ENCODE measurements at regions not wholly inside any gene's neighbourhood (a gene's known extent, or its start where the extent isn't known, plus 50 kb on each side); places are given as distances from the start of the nearest gene placed in this dataset.

DNA sequence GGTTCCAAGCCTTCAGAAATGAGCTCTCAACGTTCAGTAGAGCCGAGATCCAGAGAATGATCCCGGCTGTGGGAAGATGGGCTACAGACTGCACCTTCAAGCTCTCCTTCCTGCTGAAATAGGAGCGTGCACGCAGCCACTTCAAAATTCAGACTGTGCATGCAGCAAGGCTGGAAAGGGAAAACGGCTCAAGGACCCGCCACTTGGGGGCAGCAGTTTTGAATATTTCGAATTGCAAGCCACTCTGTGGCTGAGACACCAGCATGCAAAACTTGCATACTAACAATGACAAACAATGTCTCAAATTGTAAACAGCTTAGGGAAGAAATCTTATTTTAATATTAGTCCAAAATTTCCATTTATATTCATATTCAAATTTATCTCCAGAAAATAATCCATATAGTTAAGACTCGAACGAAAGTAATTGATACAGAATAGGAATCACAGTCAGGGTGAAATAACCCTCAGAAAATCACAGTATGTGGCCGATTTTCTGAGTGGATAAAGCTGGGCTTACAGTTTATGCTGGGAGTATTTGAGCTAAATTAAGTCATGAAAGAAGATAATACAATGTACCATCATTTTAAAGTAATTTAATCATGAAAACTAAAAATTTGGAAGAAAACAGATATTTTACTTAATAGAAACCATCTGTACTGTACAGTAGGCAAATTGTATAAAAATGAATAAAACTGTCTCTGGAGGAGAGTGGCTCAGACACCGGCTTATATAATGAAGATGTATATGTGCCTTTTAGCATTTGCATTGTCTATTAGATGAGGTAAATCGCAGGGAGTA lies 137.9 kb upstream of the MKI67 start:
- Histone ChIP-seq H4K20me1 (ENCODE audit: insufficient read depth, poor library complexity, severe bottlenecking) (no peaks in the 10 kb centered on the region), H3K36me3 (replicated peaks; ENCODE audit: insufficient read depth, low read depth) (no peaks in the 10 kb centered on the region), H3K27ac (no peak overlapping the region), H3K4me2 (no peak overlapping the region), H3K4me3 (no peak overlapping the region), H3K27me3 (peaks cover 29% of the 10 kb centered on the region), H3K79me2 (no peaks in the 10 kb centered on the region), H3K9me2 (replicated peaks; ENCODE audit: insufficient read depth) (no peaks in the 10 kb centered on the region), H2AFZ (no peak overlapping the region), H3K4me1 (ENCODE audit: insufficient read depth) (no peaks in the 10 kb centered on the region), H3K9me3 (ENCODE audit: low read depth) (no peaks in the 10 kb centered on the region)
- peak; percentile 82 for DNase-seq (ENCODE audit: low spot score)
- 35% methylated on average over 13 of the region's 13 CpGs for WGBS (ENCODE audit: low lambda C conversion rate, missing lambda C conversion rate)
- TF ChIP-seq, protein P1, sequence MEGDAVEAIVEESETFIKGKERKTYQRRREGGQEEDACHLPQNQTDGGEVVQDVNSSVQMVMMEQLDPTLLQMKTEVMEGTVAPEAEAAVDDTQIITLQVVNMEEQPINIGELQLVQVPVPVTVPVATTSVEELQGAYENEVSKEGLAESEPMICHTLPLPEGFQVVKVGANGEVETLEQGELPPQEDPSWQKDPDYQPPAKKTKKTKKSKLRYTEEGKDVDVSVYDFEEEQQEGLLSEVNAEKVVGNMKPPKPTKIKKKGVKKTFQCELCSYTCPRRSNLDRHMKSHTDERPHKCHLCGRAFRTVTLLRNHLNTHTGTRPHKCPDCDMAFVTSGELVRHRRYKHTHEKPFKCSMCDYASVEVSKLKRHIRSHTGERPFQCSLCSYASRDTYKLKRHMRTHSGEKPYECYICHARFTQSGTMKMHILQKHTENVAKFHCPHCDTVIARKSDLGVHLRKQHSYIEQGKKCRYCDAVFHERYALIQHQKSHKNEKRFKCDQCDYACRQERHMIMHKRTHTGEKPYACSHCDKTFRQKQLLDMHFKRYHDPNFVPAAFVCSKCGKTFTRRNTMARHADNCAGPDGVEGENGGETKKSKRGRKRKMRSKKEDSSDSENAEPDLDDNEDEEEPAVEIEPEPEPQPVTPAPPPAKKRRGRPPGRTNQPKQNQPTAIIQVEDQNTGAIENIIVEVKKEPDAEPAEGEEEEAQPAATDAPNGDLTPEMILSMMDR (IDR thresholded peaks at IDR 0.05; ENCODE audit: poor library complexity) = peak; percentile 74
- TF ChIP-seq EZH2 (IDR thresholded peaks at IDR 0.05; ENCODE audit: borderline replicate concordance) = no peak

DNA sequence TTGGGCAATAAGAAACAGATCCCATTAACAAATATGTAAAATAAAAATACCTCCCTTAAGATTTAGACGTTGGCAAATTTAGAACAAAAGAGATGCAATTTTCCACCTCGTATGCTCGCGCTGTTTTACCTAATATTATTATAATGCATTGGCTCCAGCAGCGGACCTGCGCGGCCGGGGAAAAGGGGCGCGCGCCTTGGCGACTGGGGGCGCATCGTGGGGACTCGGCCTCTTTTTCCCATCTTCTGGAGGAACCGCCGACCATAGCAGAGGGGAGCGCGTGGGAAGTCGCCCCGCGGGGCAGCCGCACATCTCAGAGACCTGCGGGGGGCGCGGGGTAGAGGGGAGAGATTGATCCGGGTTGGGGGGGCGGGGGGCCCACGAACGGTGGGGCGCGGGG lies 139.4 kb upstream of the MKI67 start:
- H3K4me1 ChIP-seq (ENCODE audit: insufficient read depth) = no peaks in the 10 kb centered on the region
- H3K4me3 ChIP-seq = no peak overlapping the region
- H3K27me3 ChIP-seq = peaks cover 29% of the 10 kb centered on the region
- H2AFZ ChIP-seq = no peak overlapping the region
- no peak for DNase-seq (ENCODE audit: low spot score)
- H3K79me2 ChIP-seq = no peaks in the 10 kb centered on the region
- TF ChIP-seq, protein P1 (IDR thresholded peaks at IDR 0.05; ENCODE audit: poor library complexity) = no peak
- TF ChIP-seq EZH2phosphoT487 (IDR thresholded peaks at IDR 0.05; ENCODE audit: low read depth, severe bottlenecking, unreplicated experiment) (no peak), EZH2 (IDR thresholded peaks at IDR 0.05; ENCODE audit: borderline replicate concordance) (no peak)
- H3K9me2 ChIP-seq (replicated peaks; ENCODE audit: insufficient read depth) = no peaks in the 10 kb centered on the region
- H3K27ac ChIP-seq = no peak overlapping the region
- 69% methylated on average over 30 of the region's 32 CpGs for WGBS (ENCODE audit: low lambda C conversion rate, missing lambda C conversion rate)
- no peaks in the 10 kb centered on the region for H4K20me1 ChIP-seq (ENCODE audit: insufficient read depth, poor library complexity, severe bottlenecking)
- H3K36me3 ChIP-seq (replicated peaks; ENCODE audit: insufficient read depth, low read depth) = no peaks in the 10 kb centered on the region
- H3K9me3 ChIP-seq (ENCODE audit: low read depth) = no peaks in the 10 kb centered on the region
- H3K4me2 ChIP-seq = no peak overlapping the region

DNA sequence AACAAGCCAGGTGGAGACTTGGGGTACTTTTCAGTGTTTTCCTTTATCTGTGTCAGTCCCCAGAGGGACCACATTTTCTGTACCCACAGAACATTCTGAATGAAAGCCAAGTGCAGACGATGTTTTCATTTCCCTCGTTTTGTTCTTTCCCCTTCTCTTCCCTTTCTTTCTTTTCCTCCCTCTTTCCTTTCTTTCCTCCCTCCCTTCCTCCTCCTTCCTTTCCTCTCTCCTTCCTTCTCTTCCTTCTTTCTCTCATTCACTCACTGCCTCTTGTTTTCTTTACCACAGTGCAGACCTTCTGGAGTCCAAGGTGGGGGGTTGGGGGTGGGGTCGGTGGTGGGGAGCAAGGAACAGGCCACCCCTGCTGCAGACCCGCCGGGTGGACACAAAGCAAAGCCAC lies 141.4 kb upstream of the MKI67 start:
- H3K9me3 ChIP-seq (ENCODE audit: low read depth) = no peaks in the 10 kb centered on the region
- TF ChIP-seq, protein P1 (IDR thresholded peaks at IDR 0.05; ENCODE audit: poor library complexity) = no peak
- TF ChIP-seq EZH2 (IDR thresholded peaks at IDR 0.05; ENCODE audit: borderline replicate concordance) = no peak
- no peak for TF ChIP-seq EZH2phosphoT487 (IDR thresholded peaks at IDR 0.05; ENCODE audit: low read depth, severe bottlenecking, unreplicated experiment)
- no peaks in the 10 kb centered on the region for H3K79me2 ChIP-seq
- 61% methylated on average over 4 of the region's 5 CpGs for WGBS (ENCODE audit: low lambda C conversion rate, missing lambda C conversion rate)
- H3K27me3 ChIP-seq = peaks cover 24% of the 10 kb centered on the region
- H2AFZ ChIP-seq = no peak overlapping the region
- H3K4me3 ChIP-seq = no peak overlapping the region
- no peak overlapping the region for H3K27ac ChIP-seq
- H4K20me1 ChIP-seq (ENCODE audit: insufficient read depth, poor library complexity, severe bottlenecking) = no peaks in the 10 kb centered on the region
- DNase-seq (ENCODE audit: low spot score) = no peak
- no peak overlapping the region for H3K4me2 ChIP-seq
- H3K9me2 ChIP-seq (replicated peaks; ENCODE audit: insufficient read depth) = no peaks in the 10 kb centered on the region
- H3K4me1 ChIP-seq (ENCODE audit: insufficient read depth) = no peaks in the 10 kb centered on the region
- H3K36me3 ChIP-seq (replicated peaks; ENCODE audit: insufficient read depth, low read depth) = no peaks in the 10 kb centered on the region
